GM18508 (cell line): ENCODE measurements at regions not wholly inside any gene's neighbourhood (a gene's known extent, or its start where the extent isn't known, plus 50 kb on each side); places are given as distances from the start of the nearest gene placed in this dataset.
"Not testable (repeated sequence)": the region's sequence is repeated elsewhere in the genome, so short reads cannot be mapped to it uniquely, and the experiment has no call there.

ENCODE experiments used
- ATAC-seq: cut with Tn5 transposase; IDR thresholded peaks from one replicate; pipeline ENCODE4 v1.9.1; 2021; ENCODE audit warnings: moderate number of reproducible peaks; ENCODE audit not compliant: insufficient read depth, unreplicated experiment

DNA sequence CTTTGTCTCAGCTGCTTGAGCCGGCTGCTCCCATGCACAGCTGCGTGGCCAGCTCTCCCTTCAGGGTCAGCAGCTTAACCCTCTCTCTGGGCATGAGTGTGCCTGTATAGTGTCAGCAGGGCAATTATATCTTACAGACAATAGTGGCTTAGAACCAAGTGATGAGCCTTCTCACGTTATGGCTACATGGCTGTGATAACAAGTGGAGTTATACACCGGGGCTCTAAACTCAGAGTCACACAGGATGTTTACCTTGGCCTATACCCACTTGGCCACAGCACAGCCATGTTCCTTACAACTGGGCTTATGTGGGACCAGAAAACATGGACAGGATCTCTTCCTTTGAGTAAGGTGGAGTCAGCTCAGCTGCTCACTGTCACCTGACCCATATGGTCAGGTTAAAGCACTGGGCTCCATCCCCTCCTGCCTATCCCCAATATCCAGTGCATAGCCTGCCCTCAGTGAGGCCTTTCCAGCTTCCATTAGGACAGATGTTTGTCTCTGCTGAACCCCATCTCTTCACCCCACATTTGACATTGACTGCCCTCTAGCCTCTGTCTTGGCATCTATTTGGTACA lies 294.2 kb upstream of the NCKAP5 start:
- ATAC-seq = no peak

DNA sequence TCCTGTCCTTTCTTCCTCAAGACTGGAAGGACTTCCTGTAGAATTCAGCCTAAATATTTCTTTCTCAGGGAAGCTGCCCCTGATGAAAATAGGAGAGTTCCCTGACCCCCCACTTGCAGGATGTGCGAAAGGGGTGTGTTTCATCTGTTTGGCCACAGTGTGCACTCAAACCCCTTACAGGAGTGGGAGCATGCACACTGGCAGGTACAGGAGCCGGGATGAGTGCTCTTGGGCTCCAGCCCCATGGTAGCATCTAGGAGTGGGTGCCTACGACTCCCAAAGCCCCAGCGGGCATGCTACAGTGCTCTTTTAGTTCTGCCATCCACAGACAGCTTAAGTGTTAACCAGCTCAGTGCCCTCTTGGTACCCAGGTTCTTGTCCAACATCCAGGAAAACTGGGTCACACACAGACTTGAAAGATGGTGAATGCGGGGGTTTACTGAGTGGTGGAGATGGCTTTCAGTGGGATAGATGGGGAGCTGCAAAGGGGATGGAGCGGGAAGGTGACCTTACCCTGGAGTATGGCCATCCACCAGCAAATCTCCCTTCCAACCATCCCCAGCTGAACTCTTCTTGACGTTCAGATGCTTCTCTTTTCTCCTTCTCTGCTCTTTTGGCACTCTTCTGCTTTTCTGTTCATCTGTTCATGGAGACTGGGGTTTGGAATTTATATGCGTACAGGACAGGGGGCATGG lies 295.0 kb upstream of the NCKAP5 start:
- ATAC-seq = no peak

DNA sequence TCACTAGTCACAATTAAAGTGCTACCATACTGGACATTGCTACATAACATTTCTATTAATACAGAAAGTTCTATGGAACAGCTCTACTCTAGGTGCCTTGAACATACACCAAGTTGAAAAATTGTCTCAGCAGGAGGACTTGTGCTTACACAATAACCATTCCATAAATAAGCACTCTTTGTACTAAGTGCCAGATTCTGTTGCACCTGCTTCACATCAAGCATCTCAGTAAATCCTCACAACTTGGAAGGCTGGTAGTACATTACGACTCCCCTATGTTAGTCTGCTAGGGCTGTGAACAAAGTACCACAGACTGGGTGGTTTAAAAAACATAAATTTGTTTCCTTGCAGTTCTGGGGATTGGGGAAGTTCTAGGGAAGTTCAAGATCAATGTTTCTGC lies 296.9 kb upstream of the NCKAP5 start:
- ATAC-seq = no peak

DNA sequence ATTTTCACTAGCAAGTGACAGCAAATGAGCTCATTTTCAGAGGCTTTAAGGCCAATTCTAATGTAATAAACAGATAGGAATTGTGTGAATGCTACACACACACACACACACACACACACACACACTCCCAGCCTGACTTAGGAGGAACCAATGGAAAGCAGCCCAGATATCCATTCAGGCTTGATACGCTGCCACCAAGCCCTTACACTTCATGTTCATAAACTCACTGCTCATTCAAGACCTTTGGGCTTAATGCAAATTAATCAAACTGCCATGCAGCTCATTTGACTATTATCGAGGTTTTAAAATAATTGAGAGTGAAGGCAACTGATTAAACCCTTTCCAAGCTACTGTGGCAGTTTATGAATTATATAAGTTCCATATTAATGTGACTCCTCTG lies 298.9 kb upstream of the NCKAP5 start:
- no peak for ATAC-seq

DNA sequence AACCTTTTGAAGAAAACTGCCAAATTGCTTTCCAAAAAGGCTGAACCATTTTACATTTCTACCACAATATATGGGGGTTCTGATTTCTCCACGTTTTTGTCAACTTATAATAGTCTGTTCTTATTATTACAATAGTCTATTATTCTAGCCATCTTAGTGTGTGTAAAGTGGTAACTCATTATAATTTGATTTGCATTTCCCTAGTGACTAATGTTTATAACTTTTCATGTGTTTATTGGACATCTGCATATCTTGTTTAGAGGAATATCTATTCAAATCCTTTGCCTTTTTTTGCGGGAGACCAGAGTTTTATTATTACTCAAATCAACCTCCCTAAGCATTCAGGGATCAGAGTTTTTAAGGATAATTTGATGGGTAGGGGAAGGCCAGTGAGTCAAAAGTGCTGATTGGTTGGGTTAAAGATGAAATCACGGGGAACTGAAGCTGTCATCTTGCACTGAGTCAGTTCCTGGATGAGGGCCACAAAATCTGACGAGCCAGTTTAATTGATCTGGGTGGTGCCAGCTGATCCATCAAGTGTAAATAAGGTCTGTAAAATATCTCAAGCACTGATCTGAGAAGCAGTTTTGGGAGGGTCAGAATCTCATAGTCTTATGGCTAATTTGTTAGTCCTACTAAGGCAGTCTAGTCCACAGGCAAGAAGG lies 303.4 kb upstream of the NCKAP5 start:
- no peak for ATAC-seq

DNA sequence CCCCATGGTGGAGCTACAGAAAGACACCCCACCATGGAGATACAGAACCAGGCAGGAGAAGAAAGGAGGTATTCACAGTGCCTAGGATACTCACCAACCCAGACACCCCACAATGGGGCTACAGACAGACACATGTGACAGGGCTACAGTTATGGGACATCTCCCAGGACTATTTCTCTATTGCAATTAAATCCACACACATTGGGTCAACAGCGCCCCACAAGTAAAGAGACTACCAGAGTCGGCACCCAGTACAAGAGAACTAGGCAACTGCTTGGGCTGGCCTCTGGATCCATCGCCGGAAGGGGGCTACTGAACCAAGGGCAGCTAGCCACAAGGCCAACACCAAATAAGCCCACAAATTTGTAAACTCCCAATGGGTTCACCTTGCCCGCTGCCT lies 310.1 kb upstream of the NCKAP5 start:
- ATAC-seq = no peak

DNA sequence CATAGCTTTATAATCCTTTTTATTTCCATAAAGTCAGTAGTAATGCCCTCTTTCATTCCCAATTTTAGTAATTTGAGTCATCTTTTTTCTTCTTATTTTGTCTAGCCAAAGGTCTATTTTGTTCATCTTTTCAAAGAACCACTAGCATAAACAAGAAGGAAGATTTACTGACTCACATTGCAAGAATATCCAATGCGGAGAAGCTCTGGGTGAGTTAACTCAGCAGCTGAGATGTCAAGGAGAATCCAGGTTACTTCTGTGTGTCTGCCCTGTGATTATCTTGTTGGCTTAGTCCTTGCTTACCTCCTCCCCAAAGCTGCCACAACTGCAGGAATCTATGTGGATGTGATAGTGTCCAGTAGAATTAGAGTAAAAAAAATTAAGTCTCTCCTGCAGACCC lies 311.4 kb upstream of the NCKAP5 start:
- ATAC-seq = no peak

DNA sequence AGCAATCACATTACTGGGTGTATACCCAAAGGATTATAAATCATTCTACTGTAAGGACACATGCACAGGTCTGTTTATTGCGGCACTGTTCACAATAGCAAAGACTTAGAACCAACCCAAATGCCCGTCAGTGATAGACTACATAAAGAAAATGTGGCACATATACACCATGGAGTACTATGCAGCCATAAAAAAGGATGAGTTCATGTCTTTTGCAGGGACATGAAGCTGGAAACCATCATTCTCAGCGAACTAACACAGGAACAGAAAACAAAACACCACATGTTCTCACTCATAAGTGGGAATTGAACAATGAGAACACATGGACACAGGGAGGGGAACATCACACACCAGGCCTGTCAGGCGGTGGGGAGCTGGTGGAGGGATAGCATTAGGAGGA lies 313.9 kb upstream of the NCKAP5 start:
- not testable (repeated sequence) for ATAC-seq

DNA sequence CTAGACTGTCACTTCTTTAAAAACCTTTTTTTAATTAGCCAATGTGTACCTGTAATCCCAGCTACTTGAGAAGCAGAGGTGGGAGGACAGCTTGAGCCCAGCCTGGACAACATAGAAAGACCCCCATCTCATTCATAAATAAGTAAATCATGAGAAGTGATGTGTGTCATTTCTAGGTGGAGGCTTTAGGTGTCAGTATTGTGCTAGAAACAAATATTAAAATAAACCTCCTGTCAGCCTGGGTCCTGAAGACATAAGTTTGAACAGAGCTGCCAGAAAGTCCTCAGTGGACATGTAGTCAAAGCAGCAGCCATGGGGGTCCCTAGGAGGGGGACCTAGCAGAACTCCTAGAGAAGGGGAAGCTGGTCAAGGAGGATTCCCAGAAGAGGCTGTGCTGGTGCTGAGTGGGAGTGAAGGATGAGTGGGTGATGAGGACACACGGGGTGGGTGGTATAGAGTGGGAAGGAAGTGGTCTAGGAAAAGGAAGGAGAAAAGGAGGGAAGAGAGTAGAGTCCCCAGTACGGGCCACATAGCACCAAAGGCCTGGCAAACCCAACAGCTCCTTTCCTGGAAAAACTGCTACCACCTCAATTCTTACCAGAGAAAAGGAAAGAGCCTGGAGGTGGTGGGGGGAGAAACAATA lies 316.6 kb upstream of the NCKAP5 start:
- no peak for ATAC-seq

DNA sequence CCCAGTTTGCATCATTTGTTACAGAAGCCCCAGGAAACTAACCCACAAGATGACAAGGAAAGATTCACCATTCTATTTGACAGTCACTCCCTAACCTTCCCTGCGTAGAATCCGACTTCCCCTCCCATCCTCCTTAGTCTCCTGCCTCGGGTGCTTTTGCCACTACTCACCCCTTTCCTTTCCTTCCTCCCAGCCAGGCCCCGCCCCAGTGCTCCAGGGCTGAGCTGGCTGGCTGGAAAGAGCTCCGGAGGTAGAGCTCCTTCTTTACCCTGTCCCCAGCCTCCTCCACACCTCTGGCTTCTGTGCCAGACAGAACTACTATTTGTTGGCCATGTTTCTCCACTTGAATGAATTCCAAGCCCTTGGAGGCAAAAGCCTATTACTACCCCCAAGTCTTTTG lies 317.6 kb upstream of the NCKAP5 start:
- no peak for ATAC-seq

DNA sequence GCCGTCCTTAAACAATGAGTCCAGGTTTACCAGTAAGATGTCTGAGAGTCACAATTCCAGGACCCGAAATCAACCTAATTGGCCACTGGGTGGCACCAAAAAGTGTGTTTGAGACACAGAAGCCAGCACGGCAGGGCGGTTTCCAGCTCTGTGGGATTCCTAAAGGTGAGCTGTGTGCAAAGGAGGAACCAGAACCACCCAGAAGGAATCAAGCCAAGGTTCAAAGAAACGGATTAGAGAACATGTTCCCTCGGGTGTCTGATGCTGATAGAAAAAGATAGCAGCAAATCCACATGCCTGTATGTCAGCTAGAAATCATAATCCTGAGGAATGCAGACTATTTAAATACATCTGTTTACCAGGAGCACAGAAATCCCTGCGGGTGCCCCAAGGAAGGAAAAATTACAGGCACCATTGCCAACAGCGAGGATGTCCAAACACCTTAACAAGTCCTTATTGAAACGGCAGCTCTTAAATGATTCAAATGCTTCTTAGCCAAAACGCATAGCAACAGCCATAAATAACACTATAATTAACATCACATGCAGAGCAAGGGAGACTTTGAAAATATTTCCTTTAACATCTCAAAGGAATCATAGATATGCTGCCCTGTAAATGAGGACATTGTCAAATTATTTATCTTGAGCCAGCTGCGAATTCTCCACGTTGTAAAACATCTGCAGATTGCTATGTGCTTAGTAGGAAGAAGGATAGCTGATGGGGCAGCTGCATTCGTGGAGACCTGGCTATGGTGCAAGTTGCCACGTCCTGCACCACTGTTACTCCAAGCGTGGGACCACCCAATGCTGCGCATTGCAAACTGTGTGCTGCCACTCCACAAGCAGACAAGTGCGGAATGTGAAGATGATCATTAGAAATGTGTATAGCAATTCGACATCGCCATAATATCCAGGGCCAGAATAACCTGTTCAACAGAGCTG lies 318.7 kb upstream of the NCKAP5 start:
- no peak for ATAC-seq

DNA sequence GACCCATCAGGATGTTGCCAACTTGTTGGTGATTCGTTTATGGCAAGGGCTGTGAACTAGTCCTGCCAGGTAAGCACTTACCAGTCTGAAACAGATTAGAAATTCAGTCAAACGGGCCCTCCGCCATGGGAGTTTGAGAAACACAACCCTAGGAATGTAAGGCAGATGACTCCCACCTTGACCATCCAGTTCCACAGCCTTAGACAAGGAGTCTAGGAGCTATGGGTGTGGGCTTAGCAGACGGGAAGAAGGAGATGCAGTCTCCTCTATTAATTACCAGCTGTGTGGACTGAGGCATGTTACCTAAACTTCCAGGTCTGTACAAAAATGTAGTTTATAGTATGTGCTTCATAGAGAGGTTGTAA lies 319.4 kb upstream of the NCKAP5 start:
- no peak for ATAC-seq

DNA sequence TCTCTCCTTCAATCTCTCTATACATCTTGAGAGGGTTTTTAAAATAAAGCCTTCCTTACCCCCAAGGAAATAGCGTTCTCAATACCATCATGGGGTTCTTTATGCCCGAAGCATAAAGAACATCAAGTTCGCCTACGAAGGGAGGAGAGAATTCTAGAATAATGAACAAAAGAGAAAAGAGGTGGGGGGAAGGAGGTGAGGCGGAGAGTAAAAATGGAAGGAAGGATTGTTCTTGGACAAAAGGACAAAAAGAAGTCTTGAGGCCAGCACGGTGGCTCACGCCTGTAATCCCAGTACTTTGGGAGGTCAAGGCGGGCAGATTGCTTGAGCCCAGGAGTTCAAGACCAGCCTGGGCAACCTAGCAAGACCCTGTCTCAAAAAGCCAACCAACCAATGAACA lies 319.8 kb upstream of the NCKAP5 start:
- ATAC-seq = no peak

DNA sequence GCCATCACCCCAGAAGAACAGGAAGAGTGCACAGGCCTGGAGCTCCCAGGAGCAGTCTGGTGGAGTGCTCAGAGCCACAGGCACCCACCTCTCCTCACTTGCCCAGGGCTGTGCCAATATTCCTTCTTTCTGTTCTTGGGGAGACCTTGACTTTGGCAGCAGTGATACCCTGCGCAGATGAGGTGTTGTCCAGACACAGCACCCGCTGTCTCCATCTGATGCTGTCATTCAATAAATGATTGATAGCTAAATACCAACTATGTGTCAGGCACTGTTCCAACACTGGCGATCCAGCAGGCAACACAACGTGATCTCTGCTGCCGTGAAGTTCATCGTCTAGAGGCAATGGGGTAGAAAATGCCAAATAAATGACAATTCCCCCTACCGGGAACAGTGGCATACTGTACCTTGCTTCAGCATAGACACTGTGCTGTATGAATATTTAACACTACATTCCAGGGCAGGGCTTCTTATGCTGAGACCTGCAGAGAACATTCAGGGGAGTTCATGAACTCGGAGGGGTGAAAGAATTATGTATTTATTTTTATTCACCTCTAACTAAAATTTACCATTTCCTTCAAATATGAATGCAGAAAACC lies 320.5 kb upstream of the NCKAP5 start:
- ATAC-seq = no peak

DNA sequence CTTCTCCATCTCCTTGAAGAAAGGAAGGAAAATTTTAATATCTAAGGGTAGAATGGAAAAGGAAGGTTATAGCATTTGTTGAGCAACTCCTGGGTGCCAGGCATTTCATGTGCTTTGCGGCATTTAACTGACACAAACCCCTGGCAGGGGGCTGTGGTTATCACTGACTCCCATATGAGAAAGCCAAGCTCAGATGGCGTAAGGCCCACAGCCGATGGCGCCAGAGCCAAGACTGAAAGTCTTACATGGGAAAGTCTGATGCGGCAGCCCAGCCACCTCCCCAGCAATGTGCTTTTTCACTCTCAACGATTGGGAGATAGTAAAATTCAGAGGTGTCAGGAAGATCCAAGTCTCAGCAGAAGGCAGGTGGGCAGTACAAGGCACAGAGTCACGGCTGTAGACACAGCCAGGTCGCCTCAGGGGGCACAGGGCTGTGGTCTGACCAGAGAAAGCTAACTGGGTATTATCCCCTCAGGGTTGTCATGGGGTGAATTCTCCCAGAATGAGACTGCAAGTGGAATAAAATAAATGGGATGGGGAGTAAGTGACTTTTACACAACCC lies 324.2 kb upstream of the NCKAP5 start:
- ATAC-seq = no peak

DNA sequence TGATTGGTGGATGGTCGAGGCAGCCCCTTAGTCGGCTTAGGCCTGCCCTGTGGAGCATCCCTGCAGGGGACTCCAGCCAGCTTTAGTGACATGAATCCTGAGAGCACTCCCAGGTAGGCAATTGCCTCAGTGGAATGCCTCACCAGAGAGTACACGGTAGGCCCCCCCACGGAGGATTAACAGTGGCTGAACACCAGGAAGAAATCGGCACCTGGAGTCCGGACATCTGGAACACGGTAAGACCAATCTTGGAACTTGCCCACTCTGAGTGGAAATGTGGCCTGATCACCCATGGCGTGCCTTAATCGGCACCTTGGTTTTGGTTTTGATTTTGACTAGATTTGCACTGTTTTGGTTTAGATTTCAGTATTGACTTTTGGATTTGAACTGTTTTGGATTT lies 326.2 kb upstream of the NCKAP5 start:
- no peak for ATAC-seq

DNA sequence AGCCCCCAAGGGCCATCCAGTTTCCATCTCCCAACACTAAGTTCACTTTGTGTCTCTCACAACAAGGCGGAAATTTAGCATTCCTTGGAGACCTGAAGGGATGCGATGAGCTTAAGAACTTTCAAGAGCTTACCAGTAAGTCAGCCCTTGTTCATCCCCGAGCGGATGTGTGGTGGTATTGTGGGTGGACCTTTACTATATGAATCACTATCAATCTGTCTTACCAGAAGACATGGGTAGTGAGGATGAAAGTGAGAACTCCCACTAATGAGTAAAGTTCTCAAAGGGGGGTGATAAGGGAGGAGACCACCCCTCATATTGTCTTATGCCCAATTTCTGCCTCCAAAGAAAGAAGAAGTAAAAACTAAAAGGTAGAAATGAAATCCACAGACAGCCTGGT lies 329.6 kb upstream of the NCKAP5 start:
- ATAC-seq = not testable (repeated sequence)

DNA sequence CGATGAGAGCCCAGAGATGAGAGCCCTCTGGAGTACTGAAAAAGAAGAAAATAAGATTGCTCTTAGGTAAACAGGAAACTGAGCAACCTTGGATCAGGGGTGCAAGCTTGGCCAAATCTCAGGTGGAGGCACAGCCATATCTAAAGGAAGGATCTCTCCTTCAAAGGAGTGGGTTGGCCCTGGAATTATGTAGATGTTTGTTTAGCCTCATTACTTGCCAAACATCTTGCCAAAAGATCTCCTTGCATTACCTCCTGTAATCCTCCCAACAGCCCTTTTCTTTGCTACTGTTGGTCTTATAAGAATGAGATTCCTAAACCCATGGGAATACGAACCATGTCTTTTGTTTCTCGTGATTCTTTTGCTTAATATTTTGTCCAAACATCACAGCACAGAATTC lies 332.6 kb upstream of the NCKAP5 start:
- no peak for ATAC-seq

DNA sequence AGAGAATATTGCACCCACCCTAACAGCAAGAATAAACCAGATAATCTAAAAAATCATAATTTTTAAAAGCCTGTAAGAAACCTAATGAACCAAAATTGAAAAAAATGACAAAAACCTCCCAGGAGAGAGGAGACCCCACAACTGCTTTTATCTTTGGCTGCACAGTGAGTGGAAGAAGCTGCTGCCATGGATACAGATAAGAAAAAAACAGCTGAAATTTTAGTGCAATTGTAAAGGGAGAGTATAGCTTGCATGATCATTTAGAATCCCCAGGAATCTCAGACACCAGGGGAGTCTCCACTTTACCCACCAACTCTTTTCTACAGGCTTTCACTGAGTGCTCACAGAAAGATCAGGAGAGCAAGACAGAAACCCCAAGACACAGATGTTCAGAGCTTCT lies 338.1 kb upstream of the NCKAP5 start:
- no peak for ATAC-seq

DNA sequence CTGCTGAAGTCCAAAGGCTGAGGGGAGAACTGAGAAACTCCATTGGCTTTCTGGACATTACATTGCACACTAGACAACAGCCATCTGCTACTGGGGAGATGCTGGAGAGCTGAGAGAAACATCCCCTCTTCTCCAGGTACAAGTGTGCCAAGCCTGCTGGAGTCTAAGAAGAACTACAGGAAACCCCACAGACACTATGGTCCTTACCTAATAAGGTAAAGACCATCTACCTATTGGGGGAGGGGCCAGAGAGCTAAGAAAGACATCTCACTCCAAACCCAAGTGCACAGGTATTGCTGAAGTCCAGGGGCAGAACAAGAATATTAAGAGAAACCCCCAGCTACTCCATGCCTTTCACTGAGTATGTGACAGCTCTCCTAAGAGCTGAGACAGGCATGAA lies 338.7 kb upstream of the NCKAP5 start:
- no peak for ATAC-seq
